ENCODE measurements at regions not wholly inside any gene's neighbourhood (a gene's known extent, or its start where the extent isn't known, plus 50 kb on each side); places are given as distances from the start of the nearest gene placed in this dataset.
"Not testable (repeated sequence)": the region's sequence is repeated elsewhere in the genome, so short reads cannot be mapped to it uniquely, and the experiment has no call there.

- peak overlapping the region; percentile 55 for H3K4me2 ChIP-seq (ENCODE audit: low read length)
- H3K36me3 ChIP-seq (ENCODE audit: insufficient read depth, low read length): no peaks in the 10 kb centered on the region
- H3K9ac ChIP-seq (ENCODE audit: low read length): no peak overlapping the region
- no peaks in the 10 kb centered on the region for H3K27me3 ChIP-seq (ENCODE audit: insufficient read depth, low read depth, low read length)
- no peaks in the 10 kb centered on the region for H4K20me1 ChIP-seq (ENCODE audit: insufficient read depth)
- H3K4me3 ChIP-seq (ENCODE audit: low read length): no peak overlapping the region
- TF ChIP-seq EZH2 (IDR thresholded peaks at IDR 0.05; ENCODE audit: borderline replicate concordance, insufficient read depth, low read length, poor library complexity, severe bottlenecking): no peak
- TF ChIP-seq SMC3 (conservative IDR thresholded peaks at IDR 0.05; ENCODE audit: poor library complexity): no peak
- TF ChIP-seq POLR2AphosphoS5 (IDR thresholded peaks at IDR 0.05): peak; percentile 8
- H3K79me2 ChIP-seq (replicated peaks; ENCODE audit: insufficient read depth, low read length): no peaks in the 10 kb centered on the region
- H3K27ac ChIP-seq (ENCODE audit: low read length): no peak overlapping the region
- H3K9me2 ChIP-seq (ENCODE audit: insufficient read depth, low read length): no peaks in the 10 kb centered on the region
- no peak overlapping the region for H2AFZ ChIP-seq (ENCODE audit: low read depth, low read length)
- no peaks in the 10 kb centered on the region for H3K9me3 ChIP-seq (ENCODE audit: low read length)
- H3F3A ChIP-seq (ENCODE audit: insufficient read depth, low read length, poor library complexity, severe bottlenecking): no peaks in the 10 kb centered on the region
Observed at GRCh38 chr13:48879432-48879831, 96.3 kb upstream of the FNDC3A start.

GRCh38 chr13:48879854-48880253 lies 95.9 kb upstream of the FNDC3A start:
- H3F3A ChIP-seq (ENCODE audit: insufficient read depth, low read length, poor library complexity, severe bottlenecking): no peaks in the 10 kb centered on the region
- no peak for TF ChIP-seq EZH2 (IDR thresholded peaks at IDR 0.05; ENCODE audit: borderline replicate concordance, insufficient read depth, low read length, poor library complexity, severe bottlenecking)
- TF ChIP-seq MXI1 (conservative IDR thresholded peaks at IDR 0.05; ENCODE audit: poor library complexity, severe bottlenecking): no peak
- no peak for TF ChIP-seq TAF1 (IDR thresholded peaks at IDR 0.05; ENCODE audit: low read depth)
- TF ChIP-seq REST (IDR thresholded peaks at IDR 0.05; ENCODE audit: borderline replicate concordance): no peak
- TF ChIP-seq RAD21 (conservative IDR thresholded peaks at IDR 0.05): no peak
- no peak for TF ChIP-seq EP300 (conservative IDR thresholded peaks at IDR 0.05; ENCODE audit: poor library complexity, severe bottlenecking)
- TF ChIP-seq SMC3 (conservative IDR thresholded peaks at IDR 0.05; ENCODE audit: poor library complexity): no peak
- TF ChIP-seq POLR2AphosphoS5 (IDR thresholded peaks at IDR 0.05): no peak
- TF ChIP-seq CTCF (IDR thresholded peaks at IDR 0.05; ENCODE audit: poor library complexity, severe bottlenecking): no peak
- no peak overlapping the region for H3K4me2 ChIP-seq (ENCODE audit: low read length)
- H3K36me3 ChIP-seq (ENCODE audit: insufficient read depth, low read length): no peaks in the 10 kb centered on the region
- no peaks in the 10 kb centered on the region for H4K20me1 ChIP-seq (ENCODE audit: insufficient read depth)
- no peaks in the 10 kb centered on the region for H3K79me2 ChIP-seq (replicated peaks; ENCODE audit: insufficient read depth, low read length)
- H3K27ac ChIP-seq (ENCODE audit: low read length): no peak overlapping the region
- H3K4me3 ChIP-seq (ENCODE audit: low read length): no peak overlapping the region
- no peak overlapping the region for H2AFZ ChIP-seq (ENCODE audit: low read depth, low read length)
- H3K9ac ChIP-seq (ENCODE audit: low read length): no peak overlapping the region
- no peaks in the 10 kb centered on the region for H3K27me3 ChIP-seq (ENCODE audit: insufficient read depth, low read depth, low read length)
- H3K9me2 ChIP-seq (ENCODE audit: insufficient read depth, low read length): no peaks in the 10 kb centered on the region
- H3K9me3 ChIP-seq (ENCODE audit: low read length): no peaks in the 10 kb centered on the region

- H3K4me3 ChIP-seq (ENCODE audit: low read length); H3K9me2 ChIP-seq (ENCODE audit: insufficient read depth, low read length); H3F3A ChIP-seq (ENCODE audit: insufficient read depth, low read length, poor library complexity, severe bottlenecking); H3K4me2 ChIP-seq (ENCODE audit: low read length); H3K36me3 ChIP-seq (ENCODE audit: insufficient read depth, low read length); H3K27ac ChIP-seq (ENCODE audit: low read length); H3K27me3 ChIP-seq (ENCODE audit: insufficient read depth, low read depth, low read length); H2AFZ ChIP-seq (ENCODE audit: low read depth, low read length); H4K20me1 ChIP-seq (ENCODE audit: insufficient read depth); H3K9me3 ChIP-seq (ENCODE audit: low read length); H3K79me2 ChIP-seq (replicated peaks; ENCODE audit: insufficient read depth, low read length); H3K9ac ChIP-seq (ENCODE audit: low read length): not testable (repeated sequence)
Observed at GRCh38 chr13:48883786-48884185, 91.9 kb upstream of the FNDC3A start.

Measured in neural cell (in vitro differentiated cells).